Tibial nerve (tissue), 4 donors: ENCODE measurements at regions not wholly inside any gene's neighbourhood (a gene's known extent, or its start where the extent isn't known, plus 50 kb on each side); places are given as distances from the start of the nearest gene placed in this dataset.

Source experiments
- EP300 ChIP-seq, 2 donors: sonication (generic); formaldehyde crosslinking; IDR thresholded peaks; one replicate each; pipeline ENCODE4 v1.6.1; 2017; ENCODE audit warnings: antibody characterized with exemption in 2 of 2, mild to moderate bottlenecking in 1 of 2
- POLR2A ChIP-seq, 2 donors: fragments of 450-650 bp; IDR thresholded peaks; one replicate each; pipeline ENCODE4 v1.6.1; 2017; ENCODE audit warnings: antibody characterized with exemption in 2 of 2, mild to moderate bottlenecking in 2 of 2, moderate library complexity in 2 of 2
- TF ChIP-seq, protein P1 (sequence below), 5 experiments: fragments of 200-600 bp in 3 of 5; fragments of 450-650 bp in 2 of 5; sonication (generic) in 3 of 5; IDR thresholded peaks; one replicate each; pipeline ENCODE4 v1.5.1; 2016 to 2019; ENCODE audit warnings: antibody characterized with exemption in 5 of 5, mild to moderate bottlenecking in 3 of 5, moderate library complexity in 2 of 5

DNA sequence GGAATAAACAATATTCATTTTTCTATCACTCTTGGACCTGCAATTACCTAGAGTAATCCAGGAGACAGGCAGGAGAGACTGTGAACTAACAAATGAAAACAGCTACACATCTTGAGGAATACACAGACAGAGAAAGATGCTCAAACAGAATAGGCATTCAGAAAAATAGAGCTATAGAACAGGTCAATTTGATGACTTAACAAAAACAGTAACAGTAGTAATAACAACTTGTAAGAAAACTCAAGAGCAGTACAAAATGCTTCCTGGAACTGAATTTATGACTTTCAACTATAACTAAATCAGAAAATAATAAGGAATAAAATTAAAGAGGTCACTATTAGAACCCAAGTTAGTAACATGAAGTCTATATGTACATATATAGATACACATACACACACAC, 579.3 kb downstream of the TLR4 start:
- TF ChIP-seq, protein P1, sequence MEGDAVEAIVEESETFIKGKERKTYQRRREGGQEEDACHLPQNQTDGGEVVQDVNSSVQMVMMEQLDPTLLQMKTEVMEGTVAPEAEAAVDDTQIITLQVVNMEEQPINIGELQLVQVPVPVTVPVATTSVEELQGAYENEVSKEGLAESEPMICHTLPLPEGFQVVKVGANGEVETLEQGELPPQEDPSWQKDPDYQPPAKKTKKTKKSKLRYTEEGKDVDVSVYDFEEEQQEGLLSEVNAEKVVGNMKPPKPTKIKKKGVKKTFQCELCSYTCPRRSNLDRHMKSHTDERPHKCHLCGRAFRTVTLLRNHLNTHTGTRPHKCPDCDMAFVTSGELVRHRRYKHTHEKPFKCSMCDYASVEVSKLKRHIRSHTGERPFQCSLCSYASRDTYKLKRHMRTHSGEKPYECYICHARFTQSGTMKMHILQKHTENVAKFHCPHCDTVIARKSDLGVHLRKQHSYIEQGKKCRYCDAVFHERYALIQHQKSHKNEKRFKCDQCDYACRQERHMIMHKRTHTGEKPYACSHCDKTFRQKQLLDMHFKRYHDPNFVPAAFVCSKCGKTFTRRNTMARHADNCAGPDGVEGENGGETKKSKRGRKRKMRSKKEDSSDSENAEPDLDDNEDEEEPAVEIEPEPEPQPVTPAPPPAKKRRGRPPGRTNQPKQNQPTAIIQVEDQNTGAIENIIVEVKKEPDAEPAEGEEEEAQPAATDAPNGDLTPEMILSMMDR (IDR thresholded peaks at IDR 0.05) = no peak
- no peak for TF ChIP-seq POLR2A (IDR thresholded peaks at IDR 0.05)
- no peak for TF ChIP-seq EP300 (IDR thresholded peaks at IDR 0.05)
